CD1c-positive myeloid dendritic cell (primary cell): ENCODE measurements at regions not wholly inside any gene's neighbourhood (a gene's known extent, or its start where the extent isn't known, plus 50 kb on each side); places are given as distances from the start of the nearest gene placed in this dataset.
"Not testable (repeated sequence)": the region's sequence is repeated elsewhere in the genome, so short reads cannot be mapped to it uniquely, and the experiment has no call there.

ENCODE experiments used
- DNase-seq: peaks from one replicate; pipeline ENCODE4 v3.0.0-alpha.2; 2016; ENCODE audit errors: extremely low spot score

GRCh38 chr7:119100611-119101258 is 876.2 kb downstream of the ANKRD7 start:
- not testable (repeated sequence) for DNase-seq

GRCh38 chr7:119102291-119102690 is 877.8 kb downstream of the ANKRD7 start:
- DNase-seq = no peak

DNA sequence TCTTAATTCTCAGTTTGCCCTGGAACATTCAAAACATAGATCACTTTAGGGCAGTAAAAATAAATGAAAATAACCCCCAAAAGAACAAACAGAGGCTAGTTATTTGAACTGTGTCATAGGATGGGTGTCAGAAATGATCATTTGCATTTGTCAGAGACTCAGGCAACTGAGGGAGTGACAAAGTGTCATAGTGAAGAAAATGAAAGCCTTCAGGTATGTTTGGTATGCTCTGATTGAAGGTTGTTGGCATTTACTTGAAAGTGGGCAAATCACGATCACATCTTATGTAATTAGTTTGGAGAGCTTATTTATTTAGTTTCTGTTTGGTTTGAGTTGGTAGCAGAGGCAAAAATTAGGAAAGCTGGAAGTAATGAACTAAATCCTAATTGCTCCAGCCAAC is 880.9 kb downstream of the ANKRD7 start:
- DNase-seq = no peak

DNA sequence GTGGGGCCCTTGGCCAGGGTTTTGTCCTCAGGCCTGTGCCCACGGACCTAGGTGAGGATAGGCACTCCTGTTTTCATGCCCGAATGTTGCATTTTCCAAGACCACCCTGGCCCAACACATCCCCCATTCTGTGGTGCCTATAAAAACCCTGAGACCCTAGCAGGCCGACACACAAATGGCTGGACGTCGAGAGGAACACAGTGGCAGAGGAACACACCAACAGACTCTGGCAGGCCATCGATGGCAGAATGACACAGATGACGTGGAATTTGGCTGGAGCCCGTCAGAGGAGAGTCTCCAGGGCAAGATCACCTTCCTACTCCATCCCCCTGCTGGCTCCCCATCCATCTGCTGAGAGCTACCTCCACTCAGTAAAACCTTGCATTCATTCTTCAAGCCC is 898.8 kb downstream of the ANKRD7 start:
- DNase-seq = no peak

DNA sequence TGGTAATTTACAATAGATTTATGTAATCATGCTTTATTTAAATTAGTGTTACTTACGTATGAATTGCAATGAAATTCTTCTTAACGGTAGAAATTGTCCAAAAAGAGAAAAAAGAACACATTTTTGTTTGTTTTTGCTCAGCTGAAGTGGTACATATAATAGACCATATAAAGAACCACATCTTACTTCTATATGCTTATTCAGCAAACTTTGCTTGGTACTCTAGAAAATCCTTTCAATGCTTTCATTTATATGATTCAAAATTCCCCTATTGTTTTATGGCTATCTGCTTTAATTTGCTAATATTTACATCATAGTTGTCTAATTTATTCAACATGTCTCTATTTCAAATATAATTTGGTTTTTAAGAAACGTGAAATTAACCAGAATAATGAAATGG is 903.2 kb downstream of the ANKRD7 start:
- no peak for DNase-seq

GRCh38 chr7:119132436-119132835 is 907.9 kb downstream of the ANKRD7 start:
- DNase-seq = no peak

DNA sequence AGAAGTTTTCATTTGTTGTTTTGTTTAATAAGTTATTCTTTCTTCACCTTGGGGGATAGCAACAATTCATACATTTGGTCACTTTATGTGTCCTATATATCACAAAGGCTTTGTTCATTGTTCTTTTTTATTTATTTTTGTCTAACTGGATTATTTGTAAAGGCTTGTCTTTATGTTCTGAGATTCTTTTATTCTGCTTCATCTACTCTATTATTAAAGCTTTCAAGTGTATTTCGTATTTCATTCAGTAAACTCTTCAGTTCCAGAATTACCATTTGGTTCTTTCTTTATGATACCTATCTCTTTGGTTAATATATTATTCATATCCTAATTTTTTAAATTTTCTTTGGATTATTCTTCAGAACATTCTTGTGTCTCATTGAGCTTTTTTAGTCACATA is 942.9 kb downstream of the ANKRD7 start:
- DNase-seq = no peak

- no peak for DNase-seq
Measured at GRCh38 chr7:119172043-119172442, 947.5 kb downstream of the ANKRD7 start.

DNA sequence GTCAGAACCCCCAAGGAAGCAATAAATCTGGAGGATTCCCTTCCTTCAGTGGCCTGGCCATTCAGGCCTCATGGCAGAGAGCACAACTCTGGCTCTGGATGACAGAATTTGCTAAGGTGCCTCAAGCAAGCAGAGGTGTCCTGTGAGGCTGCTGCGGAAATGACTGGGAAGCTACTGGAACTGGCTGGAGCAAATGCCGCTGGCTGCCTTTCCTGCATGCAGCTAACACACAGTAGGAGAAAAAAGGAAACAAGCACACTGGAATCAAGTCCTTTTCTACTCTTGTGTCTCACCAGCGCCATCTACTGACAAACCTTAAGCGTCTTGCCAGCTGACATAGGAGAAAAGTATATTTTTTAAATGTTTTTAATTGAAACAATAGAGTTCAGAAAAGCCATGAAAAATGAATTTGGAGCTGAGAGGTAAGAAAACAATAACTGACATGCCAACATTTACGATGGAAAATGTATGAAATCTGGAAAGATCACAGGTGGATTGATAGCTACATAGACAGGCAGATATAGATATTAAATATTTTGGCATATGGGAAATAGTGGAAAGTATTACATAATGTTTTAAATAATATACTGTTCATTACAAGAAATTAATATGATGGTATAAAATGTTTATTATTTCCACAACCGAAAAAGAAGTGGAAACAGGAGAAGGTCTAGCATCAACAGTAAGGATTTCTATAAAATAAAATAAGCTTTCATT is 951.6 kb downstream of the ANKRD7 start:
- peak; percentile 58 for DNase-seq

- DNase-seq = no peak
Measured at GRCh38 chr7:119177863-119178262, 953.4 kb downstream of the ANKRD7 start.

GRCh38 chr7:119184124-119184788 is 959.8 kb downstream of the ANKRD7 start:
- no peak for DNase-seq

GRCh38 chr7:119196183-119196582 is 971.7 kb downstream of the ANKRD7 start:
- DNase-seq = no peak

DNA sequence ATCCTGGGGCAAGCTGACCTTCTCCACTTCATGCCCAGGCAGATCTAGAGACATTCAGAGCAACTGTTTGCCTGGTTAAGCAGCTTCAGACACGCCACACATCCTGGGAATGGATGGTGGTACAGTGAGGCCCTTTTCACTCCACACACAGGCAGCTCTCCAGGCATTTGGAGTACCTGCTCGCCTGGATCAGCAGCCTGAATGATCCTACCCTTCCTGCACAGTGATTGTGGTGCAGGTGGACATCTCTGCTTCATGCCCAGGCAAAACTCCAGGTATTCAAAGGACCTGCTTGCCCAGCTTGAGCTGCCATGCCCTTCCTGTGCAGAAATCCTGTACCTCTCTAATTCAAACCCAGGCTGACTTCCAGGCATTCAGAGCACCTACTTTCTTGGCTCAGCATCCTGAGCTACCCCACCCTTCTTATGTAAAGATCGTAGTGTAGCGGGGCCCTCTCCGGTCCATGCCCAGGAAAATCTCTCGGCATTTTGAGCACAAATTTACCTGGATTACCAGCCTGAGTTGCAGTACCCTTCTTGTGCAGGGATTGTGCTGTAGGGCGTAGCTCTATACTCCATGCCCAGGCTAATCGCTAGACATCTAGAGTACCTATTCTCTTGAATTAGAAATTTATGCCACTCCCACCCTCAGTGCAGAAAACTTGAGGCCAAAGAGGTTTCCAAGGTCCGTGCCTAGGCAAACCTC is 972.8 kb downstream of the ANKRD7 start:
- no peak for DNase-seq

DNA sequence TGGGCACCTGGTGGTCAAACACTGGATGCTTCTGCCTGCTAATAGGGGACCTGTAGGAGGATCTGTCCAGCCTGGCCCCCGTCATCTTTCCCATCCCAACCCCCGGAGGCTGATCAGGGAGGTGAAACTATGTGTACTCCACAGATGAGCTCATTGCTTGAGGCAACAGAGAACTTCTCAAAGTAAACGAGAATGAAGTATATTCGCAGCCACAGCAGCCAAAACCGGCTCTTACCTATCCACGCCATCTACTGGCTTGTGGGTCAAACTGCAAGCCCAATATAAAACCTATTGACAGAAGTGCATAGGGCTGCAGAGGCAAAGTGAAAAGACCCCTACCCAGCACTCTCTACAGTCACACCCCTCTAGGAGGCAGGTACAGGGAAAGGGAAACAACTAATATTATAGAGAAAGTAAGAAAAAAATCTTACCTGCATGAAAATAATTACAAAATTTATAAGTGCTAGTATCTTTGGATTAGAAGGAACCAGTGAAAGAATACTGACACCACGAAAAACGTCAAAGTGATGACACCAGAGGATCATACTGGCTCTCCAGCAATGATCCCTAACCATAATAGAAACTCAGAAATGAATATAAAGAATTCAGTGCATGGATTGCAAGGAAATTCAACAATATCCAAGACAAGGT is 973.5 kb downstream of the ANKRD7 start:
- DNase-seq = peak; percentile 31

GRCh38 chr7:119219663-119220062 is 995.2 kb downstream of the ANKRD7 start:
- DNase-seq = no peak

DNA sequence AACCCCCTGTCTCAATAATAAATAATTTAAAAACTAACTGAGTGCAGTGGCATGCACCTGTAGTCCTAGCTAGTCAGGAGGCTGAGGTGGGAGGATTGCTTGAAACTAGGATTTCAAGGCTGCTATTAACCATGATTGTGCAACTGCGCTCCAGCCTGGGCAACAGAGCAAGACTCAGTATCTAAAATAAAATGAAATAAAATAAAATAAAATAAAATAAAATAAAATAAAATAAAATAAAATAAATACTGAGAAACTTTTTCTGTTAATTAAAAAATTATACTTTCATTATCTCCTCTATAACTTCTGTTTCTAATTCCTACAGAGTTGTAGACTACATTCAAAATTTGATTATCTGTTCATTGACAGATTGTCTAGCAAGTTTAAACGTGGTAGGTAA is 999.4 kb downstream of the ANKRD7 start:
- no peak for DNase-seq

GRCh38 chr7:119228482-119228881 is 1004.0 kb downstream of the ANKRD7 start:
- no peak for DNase-seq

GRCh38 chr7:119232091-119232490 is 1007.6 kb downstream of the ANKRD7 start:
- DNase-seq = no peak

DNA sequence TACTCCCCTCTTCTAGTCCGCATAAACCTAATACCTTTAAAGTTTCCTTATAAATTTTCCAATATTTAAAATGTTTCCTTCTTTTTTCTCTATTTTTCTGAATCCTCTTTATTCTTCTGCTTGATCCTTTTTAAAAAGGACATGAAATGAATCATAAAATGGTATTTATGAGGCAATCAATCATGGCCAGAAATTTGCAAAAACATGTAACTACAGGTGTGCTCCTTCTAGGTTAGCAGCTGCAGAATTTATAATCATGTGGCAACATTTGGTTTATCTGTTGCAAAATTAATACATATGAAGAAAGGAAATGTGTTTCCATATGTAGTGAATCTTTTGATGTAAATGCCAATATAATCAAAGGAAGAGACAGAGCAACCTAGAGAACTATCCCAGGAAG is 1008.5 kb downstream of the ANKRD7 start:
- DNase-seq = no peak

GRCh38 chr7:119252962-119253361 is 1020.0 kb upstream of the KCND2 start:
- DNase-seq = no peak

GRCh38 chr7:119254742-119255141 is 1018.2 kb upstream of the KCND2 start:
- no peak for DNase-seq

DNA sequence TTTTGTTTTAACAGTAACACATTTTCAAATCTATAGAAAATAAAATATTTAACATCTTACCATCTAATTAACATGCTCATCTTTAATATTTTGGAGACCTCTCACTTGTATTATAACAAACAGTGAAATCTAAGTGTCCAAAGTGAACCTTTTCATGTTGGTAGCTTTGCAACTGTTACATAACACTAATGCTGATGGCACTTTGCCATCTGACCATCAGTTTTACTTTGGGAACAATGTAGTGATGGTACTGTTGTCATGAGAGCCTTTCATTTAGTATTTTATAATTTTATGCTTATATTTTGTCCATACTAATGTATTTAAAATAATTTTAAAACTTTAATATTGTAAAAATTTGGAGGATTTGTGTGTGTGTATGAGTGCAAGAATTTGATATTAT is 1017.0 kb upstream of the KCND2 start:
- DNase-seq = no peak
